Endothelial cell of umbilical vein (primary cell): ENCODE measurements at regions not wholly inside any gene's neighbourhood (a gene's known extent, or its start where the extent isn't known, plus 50 kb on each side); places are given as distances from the start of the nearest gene placed in this dataset.
"Not testable (repeated sequence)": the region's sequence is repeated elsewhere in the genome, so short reads cannot be mapped to it uniquely, and the experiment has no call there.

Source experiments
- BruUV-seq: library from RNA; stranded (reverse); fragments of 400-500 nt; replicated peaks from 2 replicates; lab custom pipeline; 2021; lab: Mats Ljungman, UMichigan
- CTCF ChIA-PET: fragments of 300-600, 350-600 bp; sonication (Branson Sonifier 250); formaldehyde crosslinking; loops from one replicate; lab custom pipeline; 2021; ENCODE audit warnings: antibody characterized with exemption, inconsistent platforms; lab: Charles Lee
- POLR2A ChIA-PET: fragments of 300-600, 350-600 bp; sonication (Branson Sonifier 250); formaldehyde crosslinking; loops from one replicate; lab custom pipeline; 2021; ENCODE audit warnings: antibody characterized with exemption, inconsistent platforms; lab: Charles Lee
- DNase-seq: peaks from one replicate; pipeline ENCODE4 v3.0.0-alpha.2; 2011; ENCODE audit warnings: low read depth, low spot score
- FAIRE-seq: peaks from 2 replicates; lab custom pipeline; 2011; peaks lifted over from hg19 to GRCh38; lab: Jason Lieb, UNC
- H2AFZ ChIP-seq: 2 replicates; pipeline ENCODE4 v1.6.0; 2012; ENCODE audit warnings: low read depth, low read length, control low read depth, inconsistent platforms
- H3K27ac ChIP-seq: 2 replicates; pipeline ENCODE4 v1.5.1; 2011; ENCODE audit warnings: low read depth, mild to moderate bottlenecking, control low read depth, low read length, moderate library complexity; ENCODE audit not compliant: insufficient read depth
- H3K27me3 ChIP-seq, 2 experiments: 2 replicates each; pipeline versions ENCODE4 v1.6.0 to v1.6.1; 2011; ENCODE audit warnings: low read length in 2 of 2, mixed read lengths in 1 of 2; ENCODE audit not compliant: control insufficient read depth in 2 of 2, insufficient read depth in 2 of 2
- H3K36me3 ChIP-seq, 2 experiments: 2 replicates in 1 of 2; 3 replicates in 1 of 2; pipeline ENCODE4 v1.5.1; 2011; ENCODE audit warnings: low read length in 2 of 2, mild to moderate bottlenecking in 1 of 2, moderate library complexity in 1 of 2; ENCODE audit not compliant: control insufficient read depth in 2 of 2, insufficient read depth in 2 of 2; ENCODE audit errors: extremely low read depth in 1 of 2
- H3K4me1 ChIP-seq: 3 replicates; pipeline ENCODE4 v1.5.1; 2011; ENCODE audit warnings: mild to moderate bottlenecking, low read length; ENCODE audit not compliant: control insufficient read depth, insufficient read depth; ENCODE audit errors: extremely low read depth
- H3K4me2 ChIP-seq: 2 replicates; pipeline ENCODE4 v1.6.1; 2011; ENCODE audit warnings: low read length, control low read depth, mixed read lengths; ENCODE audit not compliant: insufficient read depth
- H3K4me3 ChIP-seq, 3 experiments: fragments of 200-600 bp in 1 of 3; sonication (generic), shearing (Covaris generic) in 1 of 3; replicated peaks in 1 of 3; 2 replicates each; pipeline ENCODE4 v1.5.1; 2011 to 2016; ENCODE audit warnings: control low read depth in 3 of 3, low read length in 3 of 3, mild to moderate bottlenecking in 2 of 3, inconsistent platforms in 1 of 3, low read depth in 1 of 3, moderate library complexity in 1 of 3; ENCODE audit not compliant: insufficient read depth in 1 of 3
- H3K79me2 ChIP-seq: 2 replicates; pipeline ENCODE4 v1.6.0; 2012; ENCODE audit warnings: low read length, inconsistent platforms; ENCODE audit not compliant: control insufficient read depth, insufficient read depth
- H3K9ac ChIP-seq: replicated peaks from 2 replicates; pipeline ENCODE3; 2011; ENCODE audit warnings: low read length, control low read depth; ENCODE audit not compliant: insufficient read depth; ENCODE audit errors: extremely low read depth
- H3K9me1 ChIP-seq: replicated peaks from 3 replicates; pipeline ENCODE4 v1.6.0; 2011; ENCODE audit warnings: mild to moderate bottlenecking, low read length; ENCODE audit not compliant: control insufficient read depth, insufficient read depth; ENCODE audit errors: extremely low read depth
- H3K9me3 ChIP-seq: replicated peaks from 2 replicates; pipeline ENCODE4 v1.5.1; 2012; ENCODE audit warnings: low read length, inconsistent platforms; ENCODE audit not compliant: control insufficient read depth, insufficient read depth
- H4K20me1 ChIP-seq: replicated peaks from 2 replicates; pipeline ENCODE3; 2011; ENCODE audit warnings: mild to moderate bottlenecking, low read length; ENCODE audit not compliant: control insufficient read depth, insufficient read depth; ENCODE audit errors: extremely low read depth
- dilution Hi-C: fragments of 300-500 bp; cut with MboI; formaldehyde crosslinking; loops from one replicate; pipeline ENCODE4 v1.15.0; 2019; ENCODE audit warnings: low sequenced_read_pairs; ENCODE audit not compliant: extremely low pct_ligation_motif_present
- intact Hi-C: fragments of 100-400 bp; cut with micrococcal nuclease; formaldehyde crosslinking; loops from one replicate; pipeline ENCODE4 v1.10.0; 2022

- H3K27ac ChIP-seq, H3K79me2 ChIP-seq, H3K9me3 ChIP-seq, dilution Hi-C loops, intact Hi-C loops, H3K9me1 ChIP-seq, CTCF ChIA-PET, H4K20me1 ChIP-seq, H3K4me3 ChIP-seq, BruUV-seq, H3K4me2 ChIP-seq, FAIRE-seq, DNase-seq, H3K36me3 ChIP-seq, H3K27me3 ChIP-seq, H3K9ac ChIP-seq, H2AFZ ChIP-seq, POLR2A ChIA-PET: not testable (repeated sequence)
- H3K4me1 ChIP-seq = peaks cover 15% of the 10 kb centered on the region
These were observed 172.3 kb downstream of the AVL9 start for GRCh38 chr7:32667586-32667985.

DNA sequence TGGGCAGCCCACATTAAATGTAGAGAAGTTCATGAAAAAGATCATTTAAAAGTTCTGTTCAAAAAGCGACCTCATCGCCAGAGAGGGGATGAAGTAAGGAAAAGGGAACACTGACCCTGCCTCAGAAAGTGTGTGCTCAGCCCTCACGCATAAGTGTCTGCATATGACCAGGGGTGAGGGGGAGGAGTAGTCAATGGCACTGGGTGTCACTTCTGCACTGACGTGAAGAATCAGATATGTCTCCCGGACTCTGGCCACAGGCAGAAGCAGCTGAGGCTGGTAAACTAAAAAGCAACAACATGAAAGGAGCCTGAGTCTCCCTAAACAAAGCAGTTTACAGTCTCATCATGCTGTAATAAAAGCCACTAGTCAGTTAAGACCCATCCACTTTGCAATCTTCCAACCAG lies 168.5 kb downstream of the AVL9 start:
- POLR2A ChIA-PET, H3K4me2 ChIP-seq, CTCF ChIA-PET, H3K27ac ChIP-seq, dilution Hi-C loops, intact Hi-C loops, H3K4me3 ChIP-seq, H2AFZ ChIP-seq, H3K36me3 ChIP-seq, H4K20me1 ChIP-seq, H3K79me2 ChIP-seq, DNase-seq, BruUV-seq, H3K9me1 ChIP-seq, H3K4me1 ChIP-seq, H3K9ac ChIP-seq, H3K9me3 ChIP-seq, H3K27me3 ChIP-seq, FAIRE-seq: not testable (repeated sequence)

GRCh38 chr7:32662509-32662908 lies 167.2 kb downstream of the AVL9 start:
- H3K4me2 ChIP-seq, H3K36me3 ChIP-seq, H3K27me3 ChIP-seq, H3K79me2 ChIP-seq, H2AFZ ChIP-seq, H3K9me1 ChIP-seq, H4K20me1 ChIP-seq, H3K27ac ChIP-seq, POLR2A ChIA-PET, FAIRE-seq, BruUV-seq, DNase-seq, H3K4me3 ChIP-seq, H3K9me3 ChIP-seq, dilution Hi-C loops, H3K9ac ChIP-seq, CTCF ChIA-PET, intact Hi-C loops: not testable (repeated sequence)
- peaks cover 11% of the 10 kb centered on the region for H3K4me1 ChIP-seq
